ENCODE measurements at regions not wholly inside any gene's neighbourhood (a gene's known extent, or its start where the extent isn't known, plus 50 kb on each side); places are given as distances from the start of the nearest gene placed in this dataset.

DNA sequence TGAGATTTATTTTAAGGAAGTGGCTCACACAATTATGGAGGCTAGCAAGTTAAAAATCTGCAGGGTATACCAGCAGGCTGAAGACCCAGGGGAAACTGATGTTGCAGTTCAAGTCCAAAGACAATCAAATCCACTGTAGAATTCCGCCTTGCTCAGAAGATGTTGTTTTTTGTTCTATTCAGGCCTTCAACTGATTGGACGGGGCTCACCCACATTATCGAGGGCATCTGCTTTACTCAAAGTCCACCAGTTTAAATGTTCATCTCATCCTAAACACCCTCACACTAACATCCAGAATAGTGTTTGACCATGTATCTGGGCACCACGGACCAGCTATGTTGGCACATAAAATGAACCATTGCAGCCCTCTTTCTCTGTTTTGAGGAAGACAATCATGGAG is 211.2 kb upstream of the GPR26 start:
- intact Hi-C loops (cut with DNase I; ENCODE audit: low total_unique reads), result no loop called here
- Histone ChIP-seq H3K27ac (no peak overlapping the region), H3K4me1 (no peaks in the 10 kb centered on the region), H3K9me3 (no peaks in the 10 kb centered on the region), H3K36me3 (no peaks in the 10 kb centered on the region), H3K27me3 (peaks cover 0 to 10% of the 10 kb centered on the region in 2 donors), H3K4me3 (no peak overlapping the region)
- no peak for DNase-seq
- TF ChIP-seq, protein P1, sequence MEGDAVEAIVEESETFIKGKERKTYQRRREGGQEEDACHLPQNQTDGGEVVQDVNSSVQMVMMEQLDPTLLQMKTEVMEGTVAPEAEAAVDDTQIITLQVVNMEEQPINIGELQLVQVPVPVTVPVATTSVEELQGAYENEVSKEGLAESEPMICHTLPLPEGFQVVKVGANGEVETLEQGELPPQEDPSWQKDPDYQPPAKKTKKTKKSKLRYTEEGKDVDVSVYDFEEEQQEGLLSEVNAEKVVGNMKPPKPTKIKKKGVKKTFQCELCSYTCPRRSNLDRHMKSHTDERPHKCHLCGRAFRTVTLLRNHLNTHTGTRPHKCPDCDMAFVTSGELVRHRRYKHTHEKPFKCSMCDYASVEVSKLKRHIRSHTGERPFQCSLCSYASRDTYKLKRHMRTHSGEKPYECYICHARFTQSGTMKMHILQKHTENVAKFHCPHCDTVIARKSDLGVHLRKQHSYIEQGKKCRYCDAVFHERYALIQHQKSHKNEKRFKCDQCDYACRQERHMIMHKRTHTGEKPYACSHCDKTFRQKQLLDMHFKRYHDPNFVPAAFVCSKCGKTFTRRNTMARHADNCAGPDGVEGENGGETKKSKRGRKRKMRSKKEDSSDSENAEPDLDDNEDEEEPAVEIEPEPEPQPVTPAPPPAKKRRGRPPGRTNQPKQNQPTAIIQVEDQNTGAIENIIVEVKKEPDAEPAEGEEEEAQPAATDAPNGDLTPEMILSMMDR (IDR thresholded peaks at IDR 0.05), result no peak

DNA sequence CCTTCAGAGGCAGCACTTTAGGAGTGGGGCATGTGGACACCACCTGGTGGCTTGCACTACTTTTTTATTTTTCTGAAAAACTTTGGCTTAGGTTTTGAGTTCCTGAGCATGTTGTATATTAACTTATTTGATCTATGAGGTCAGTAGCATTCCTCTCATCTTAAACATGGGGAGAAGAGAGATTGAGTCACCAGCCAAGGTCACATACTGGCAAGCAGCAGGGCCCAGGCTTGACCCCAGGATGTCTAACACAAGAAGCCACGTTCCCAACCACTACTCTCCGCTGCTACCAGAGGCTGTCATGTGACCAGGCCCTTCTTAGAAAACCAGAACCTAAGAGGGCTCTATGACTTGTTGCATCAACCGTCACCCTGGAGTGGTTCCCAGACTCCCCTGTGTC is 210.3 kb upstream of the GPR26 start:
- Histone ChIP-seq H3K9me3 (no peaks in the 10 kb centered on the region), H3K4me1 (no peaks in the 10 kb centered on the region), H3K36me3 (no peaks in the 10 kb centered on the region), H3K27ac (no peak overlapping the region), H3K27me3 (peaks cover 0 to 17% of the 10 kb centered on the region in 2 donors), H3K4me3 (no peak overlapping the region)
- no peak for DNase-seq
- TF ChIP-seq, protein P1 (IDR thresholded peaks at IDR 0.05), result no peak
- intact Hi-C loops (cut with DNase I; ENCODE audit: low total_unique reads), result no loop called here

DNA sequence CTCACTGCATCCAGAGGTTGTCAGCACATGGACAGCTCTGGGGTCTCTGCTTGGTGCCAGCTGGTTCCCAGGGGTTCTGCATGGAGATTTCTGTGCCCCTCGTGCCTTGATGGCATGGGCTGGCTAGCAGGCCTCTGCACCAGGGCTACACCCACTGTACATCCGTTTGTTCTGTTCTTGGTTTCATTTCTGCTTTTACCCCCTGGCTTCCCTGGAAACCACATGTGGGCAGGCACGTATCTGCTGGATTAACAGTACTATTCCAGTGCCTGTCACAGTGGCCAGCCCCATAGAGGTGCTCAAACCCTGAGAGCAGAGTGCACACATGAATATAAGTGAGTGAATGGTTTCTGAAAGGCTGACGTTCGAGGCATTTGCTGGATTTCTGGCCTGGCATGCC is 207.2 kb upstream of the GPR26 start:
- H3K36me3 ChIP-seq, result no peaks in the 10 kb centered on the region
- peaks cover 0 to 13% of the 10 kb centered on the region in 2 donors for H3K27me3 ChIP-seq
- no peak overlapping the region for H3K4me3 ChIP-seq
- intact Hi-C loops (cut with DNase I; ENCODE audit: low total_unique reads), result no loop called here
- H3K27ac ChIP-seq, result no peak overlapping the region
- H3K4me1 ChIP-seq, result no peaks in the 10 kb centered on the region
- TF ChIP-seq, protein P1 (IDR thresholded peaks at IDR 0.05), result no peak
- DNase-seq, result no peak
- H3K9me3 ChIP-seq, result no peaks in the 10 kb centered on the region

DNA sequence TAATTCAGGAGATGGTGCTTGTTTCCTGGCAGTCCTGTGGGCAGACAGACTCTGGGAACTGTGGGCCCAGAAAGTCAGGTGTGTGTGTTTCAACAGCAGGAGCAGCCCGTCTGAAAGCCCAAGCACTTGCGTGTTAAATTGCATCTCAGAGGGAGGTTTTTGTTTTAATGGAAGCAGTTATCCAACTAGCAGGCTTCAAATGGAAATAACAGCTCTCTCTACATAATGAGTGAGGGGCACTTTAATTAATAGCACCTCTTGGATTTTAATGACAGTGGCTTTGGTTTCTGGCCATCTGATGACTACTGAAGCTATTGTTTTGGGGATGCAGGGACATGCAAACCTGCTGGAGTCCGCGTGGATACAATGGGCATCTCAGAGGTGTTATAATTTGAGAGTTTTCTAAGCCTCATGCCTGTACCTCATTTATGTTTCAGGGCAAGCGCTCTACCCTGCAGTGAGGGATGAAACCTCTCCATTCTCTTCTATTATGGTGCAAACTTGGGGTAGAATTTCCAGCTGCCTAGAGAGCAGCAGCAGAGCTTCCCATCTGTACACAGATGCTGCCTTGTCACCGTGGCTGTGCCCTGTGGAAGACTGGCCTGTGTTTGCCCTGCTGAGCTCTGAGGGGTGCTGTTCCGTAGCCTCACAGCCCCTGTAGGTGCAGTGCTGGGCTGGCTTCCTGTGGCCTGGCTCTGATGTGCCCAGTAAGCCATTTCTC is 206.6 kb upstream of the GPR26 start:
- no peak overlapping the region for H3K4me3 ChIP-seq
- H3K36me3 ChIP-seq, result no peaks in the 10 kb centered on the region
- DNase-seq, result no peak
- intact Hi-C loops (cut with DNase I; ENCODE audit: low total_unique reads), result no loop called here
- no peak overlapping the region for H3K27ac ChIP-seq
- no peaks in the 10 kb centered on the region for H3K9me3 ChIP-seq
- H3K27me3 ChIP-seq, result peaks cover 0 to 13% of the 10 kb centered on the region in 2 donors
- no peaks in the 10 kb centered on the region for H3K4me1 ChIP-seq
- TF ChIP-seq, protein P1 (IDR thresholded peaks at IDR 0.05), result no peak

DNA sequence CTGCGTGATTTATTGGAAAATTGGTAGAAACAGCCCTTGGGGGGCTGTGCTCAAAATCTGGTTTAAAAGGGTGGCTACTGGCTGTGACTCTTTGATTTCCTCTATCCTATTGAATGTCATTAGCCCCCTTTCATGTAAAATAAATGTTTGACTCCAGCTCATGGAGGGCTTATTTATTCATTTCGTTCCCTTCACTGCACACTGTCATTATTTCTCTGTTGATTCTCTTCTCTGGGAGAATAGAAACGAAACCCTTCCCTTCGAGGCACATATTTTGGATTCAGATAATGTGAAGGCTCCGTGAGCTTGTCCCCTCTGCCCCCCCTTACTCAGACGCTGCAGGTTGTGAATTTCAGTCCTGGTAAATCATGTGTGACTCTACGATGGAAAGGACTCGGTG is 203.9 kb upstream of the GPR26 start:
- no peak for DNase-seq
- Histone ChIP-seq H3K4me1 (no peaks in the 10 kb centered on the region), H3K36me3 (no peaks in the 10 kb centered on the region), H3K27ac (no peak overlapping the region), H3K9me3 (no peaks in the 10 kb centered on the region), H3K4me3 (no peak overlapping the region), H3K27me3 (peaks cover 0 to 7% of the 10 kb centered on the region in 2 donors)
- TF ChIP-seq, protein P1 (IDR thresholded peaks at IDR 0.05), result no peak
- intact Hi-C loops (cut with DNase I; ENCODE audit: low total_unique reads), result no loop called here

Measured in tibial artery (tissue), 4 donors.